HCT116 (cell line): ENCODE measurements at regions not wholly inside any gene's neighbourhood (a gene's known extent, or its start where the extent isn't known, plus 50 kb on each side); places are given as distances from the start of the nearest gene placed in this dataset.

Source experiments
- ATAC-seq: fragments of 200-7000 bp; cut with Tn5 transposase; 2 replicates; pipeline ENCODE4 v1.9.1; 2020; ENCODE audit warnings: mild to moderate bottlenecking, moderate library complexity
- BruUV-seq: library from RNA; stranded (reverse); fragments of 400-500 nt; replicated peaks from 2 replicates; lab custom pipeline; 2021; lab: Mats Ljungman, UMichigan
- CTCF ChIA-PET: fragments of 300-600 bp; sonication (Branson Sonifier 250); formaldehyde crosslinking; loops from one replicate; lab custom pipeline; 2021; ENCODE audit warnings: antibody characterized with exemption; lab: Charles Lee
- POLR2A ChIA-PET: fragments of 300-600, 350-600 bp; sonication (Branson Sonifier 250); formaldehyde crosslinking; loops from one replicate; lab custom pipeline; 2021; ENCODE audit warnings: antibody characterized with exemption; lab: Charles Lee
- RAD21 ChIA-PET, 2 experiments: fragments of 300-600 bp; sonication (Branson Sonifier 250); formaldehyde crosslinking; loops; one replicate each; lab custom pipeline; 2023; ENCODE audit warnings: low total read pairs in 2 of 2; ENCODE audit not compliant: uncharacterized antibody in 2 of 2, unreplicated experiment in 2 of 2, low non-redundant PET in 1 of 2; lab: Charles Lee
- DNase-seq: peaks from one replicate; pipeline ENCODE4 v3.0.0-alpha.2; 2010; ENCODE audit warnings: low read depth, low spot score
- H2AFZ ChIP-seq: fragments of 200-600 bp; shearing (Covaris generic), sonication (generic); 2 replicates; pipeline ENCODE4 v1.6.1; 2017; ENCODE audit warnings: low read depth, mixed run types, mixed read lengths, antibody characterized with exemption, low read length; ENCODE audit not compliant: poor library complexity, severe bottlenecking
- H3K27ac ChIP-seq: 2 replicates; pipeline ENCODE4 v1.5.1; 2012; ENCODE audit warnings: low read depth, low read length
- H3K27me3 ChIP-seq: fragments of 200-600 bp; sonication (generic); 2 replicates; pipeline ENCODE4 v1.6.1; 2016; ENCODE audit warnings: mixed run types, low read length, mixed read lengths; ENCODE audit not compliant: insufficient read depth
- H3K36me3 ChIP-seq, 2 experiments: fragments of 200-500 bp in 1 of 2; fragments of 200-600 bp in 1 of 2; sonication (Bioruptor generic) in 1 of 2; sonication (generic) in 1 of 2; 2 replicates each; pipeline versions ENCODE4 v1.5.1 to v1.6.1; 2014 to 2016; ENCODE audit warnings: low read length in 2 of 2, inconsistent platforms in 1 of 2, mixed read lengths in 1 of 2, mixed run types in 1 of 2; ENCODE audit not compliant: insufficient read depth in 2 of 2, control insufficient read depth in 1 of 2
- H3K4me1 ChIP-seq, 2 experiments: fragments of 200-600 bp in 1 of 2; sonication (generic) in 1 of 2; 2 replicates each; pipeline versions ENCODE4 v1.5.1 to v1.6.1; 2012 to 2017; ENCODE audit warnings: low read length in 2 of 2, inconsistent platforms in 1 of 2, mild to moderate bottlenecking in 1 of 2, mixed read lengths in 1 of 2, mixed run types in 1 of 2, moderate library complexity in 1 of 2; ENCODE audit not compliant: insufficient read depth in 2 of 2, control insufficient read depth in 1 of 2
- H3K4me2 ChIP-seq: fragments of 200-600 bp; sonication (generic); 2 replicates; pipeline ENCODE4 v1.6.1; 2017; ENCODE audit warnings: mixed run types, low read length, mixed read lengths
- H3K4me3 ChIP-seq, 2 experiments: fragments of 200-600 bp in 1 of 2; sonication (generic) in 1 of 2; replicated peaks in 1 of 2; 2 replicates each; pipeline ENCODE4 v1.5.1; 2011 to 2016; ENCODE audit warnings: low read length in 2 of 2, control low read depth in 1 of 2, low read depth in 1 of 2, mild to moderate bottlenecking in 1 of 2, mixed read lengths in 1 of 2, mixed run types in 1 of 2
- H3K79me2 ChIP-seq: fragments of 200-600 bp; sonication (generic); 2 replicates; pipeline ENCODE4 v1.6.1; 2017; ENCODE audit warnings: mild to moderate bottlenecking, mixed run types, low read length, moderate library complexity, mixed read lengths; ENCODE audit not compliant: insufficient read depth
- H3K9ac ChIP-seq: fragments of 200-600 bp; sonication (generic); 2 replicates; pipeline ENCODE4 v1.6.1; 2016; ENCODE audit warnings: low read length, mixed read lengths
- H3K9me2 ChIP-seq: fragments of 200-600 bp; sonication (generic), shearing (Covaris generic); 2 replicates; pipeline ENCODE4 v1.6.1; 2017; ENCODE audit warnings: mixed run types, mild to moderate bottlenecking, moderate library complexity; ENCODE audit not compliant: insufficient read depth
- H3K9me3 ChIP-seq, 2 experiments: fragments of 200-500 bp in 1 of 2; fragments of 200-600 bp in 1 of 2; sonication (Bioruptor generic) in 1 of 2; sonication (generic) in 1 of 2; 2 replicates each; pipeline ENCODE4 v1.6.1; 2014 to 2017; ENCODE audit warnings: low read length in 2 of 2, mixed read lengths in 2 of 2, inconsistent platforms in 1 of 2, low read depth in 1 of 2, mild to moderate bottlenecking in 1 of 2, mixed run types in 1 of 2, moderate library complexity in 1 of 2; ENCODE audit not compliant: control insufficient read depth in 1 of 2, insufficient read depth in 1 of 2
- H4K20me1 ChIP-seq: fragments of 200-600 bp; sonication (generic), shearing (Covaris generic); 2 replicates; pipeline ENCODE4 v1.6.1; 2017; ENCODE audit warnings: mixed run types, mild to moderate bottlenecking, moderate library complexity; ENCODE audit not compliant: insufficient read depth
- CTCF ChIP-seq, 3 experiments: fragments of 200-600 bp in 1 of 3; sonication (generic) in 1 of 3; IDR thresholded peaks in 2 of 3; conservative IDR thresholded peaks in 1 of 3; 2 replicates each; pipeline ENCODE4 v1.5.1; 2012 to 2017; ENCODE audit warnings: low read depth in 2 of 3, low read length in 2 of 3, antibody characterized with exemption in 1 of 3, borderline replicate concordance in 1 of 3, control low read depth in 1 of 3, mild to moderate bottlenecking in 1 of 3, mixed read lengths in 1 of 3, mixed run types in 1 of 3, moderate library complexity in 1 of 3; ENCODE audit not compliant: insufficient read depth in 1 of 3
- MAX ChIP-seq: IDR thresholded peaks from 2 replicates; pipeline ENCODE4 v1.6.1; 2012
- REST ChIP-seq: IDR thresholded peaks from 2 replicates; pipeline ENCODE4 v1.6.1; 2012; ENCODE audit warnings: low read depth
- intact Hi-C: fragments of 100-400 bp; cut with micrococcal nuclease; formaldehyde crosslinking; loops from 2 replicates; pipeline ENCODE4 v1.10.0; 2022

GRCh38 chrX:150182161-150182560 is 181.0 kb upstream of the MAMLD1 start:
- ChIA-PET CTCF (no interaction called here), POLR2A (no interaction called here), RAD21 (no interaction called here)
- no peak for DNase-seq
- no peaks in the 10 kb centered on the region for H3K27me3 ChIP-seq
- no peak overlapping the region for H3K4me3 ChIP-seq
- ATAC-seq: no peak
- H3K9me3 ChIP-seq: no peaks in the 10 kb centered on the region
- H3K27ac ChIP-seq: no peak overlapping the region
- no peaks in the 10 kb centered on the region for H3K4me1 ChIP-seq
- H4K20me1 ChIP-seq: no peaks in the 10 kb centered on the region
- H2AFZ ChIP-seq: no peak overlapping the region
- H3K4me2 ChIP-seq: no peak overlapping the region
- no peak for TF ChIP-seq MAX
- TF ChIP-seq REST: no peak
- TF ChIP-seq CTCF (IDR thresholded peaks at IDR 0.05 in 2 of 3, conservative IDR thresholded peaks at IDR 0.05 in 1 of 3; ENCODE audit: borderline replicate concordance in 1 of 3, insufficient read depth in 1 of 3, low read depth in 2 of 3, low read length in 2 of 3): no peak
- no peaks in the 10 kb centered on the region for H3K79me2 ChIP-seq
- H3K9ac ChIP-seq: no peak overlapping the region
- no peaks in the 10 kb centered on the region for H3K9me2 ChIP-seq
- no peaks in the 10 kb centered on the region for H3K36me3 ChIP-seq
- BruUV-seq: no TSS peak
- intact Hi-C loops: no loop called here
